PC-9 (cell line): ENCODE measurements at regions not wholly inside any gene's neighbourhood (a gene's known extent, or its start where the extent isn't known, plus 50 kb on each side); places are given as distances from the start of the nearest gene placed in this dataset.

ENCODE experiments used
- BruUV-seq: library from RNA; stranded (reverse); fragments of 400-500 nt; replicated peaks from 2 replicates; lab custom pipeline; 2021; lab: Mats Ljungman, UMichigan
- CTCF ChIA-PET: fragments of 300-600 bp; sonication (Branson Sonifier 250); formaldehyde crosslinking; loops from one replicate; lab custom pipeline; 2022; ENCODE audit warnings: antibody characterized with exemption; lab: Charles Lee
- POLR2A ChIA-PET: fragments of 300-600 bp; sonication (Branson Sonifier 250); formaldehyde crosslinking; loops from one replicate; lab custom pipeline; 2022; ENCODE audit warnings: antibody characterized with exemption; ENCODE audit not compliant: unreplicated experiment; lab: Charles Lee
- DNase-seq, 2 experiments: peaks; one replicate each; pipeline versions ENCODE4 v3.0.0 to v3.0.0-alpha.2; 2015 to 2022; ENCODE audit warnings: mixed read lengths in 1 of 2
- H2AFZ ChIP-seq: fragments of 200-600 bp; sonication (generic); 2 replicates; pipeline ENCODE4 v1.8.1; 2017; ENCODE audit warnings: antibody characterized with exemption
- H3F3A ChIP-seq: fragments of 200-600 bp; sonication (generic); 2 replicates; pipeline ENCODE4 v1.8.1; 2017; ENCODE audit warnings: antibody characterized with exemption, mild to moderate bottlenecking, low read depth; ENCODE audit not compliant: insufficient read depth
- H3K27ac ChIP-seq: fragments of 200-600 bp; sonication (generic); 2 replicates; pipeline ENCODE4 v1.6.1; 2016; ENCODE audit warnings: mixed run types
- H3K27me3 ChIP-seq: fragments of 200-600 bp; sonication (generic); 2 replicates; pipeline ENCODE4 v1.6.1; 2016; ENCODE audit warnings: low read depth, mixed run types; ENCODE audit not compliant: insufficient read depth
- H3K36me3 ChIP-seq: fragments of 200-600 bp; sonication (generic); 2 replicates; pipeline ENCODE4 v1.6.1; 2016; ENCODE audit warnings: low read depth, mixed run types
- H3K4me1 ChIP-seq: fragments of 200-600 bp; sonication (generic); replicated peaks from 2 replicates; pipeline ENCODE4 v1.6.1; 2016; ENCODE audit warnings: mixed run types; ENCODE audit not compliant: insufficient read depth
- H3K4me2 ChIP-seq: fragments of 200-600 bp; sonication (generic); 2 replicates; pipeline ENCODE4 v1.6.1; 2017; ENCODE audit warnings: mixed run types
- H3K4me3 ChIP-seq: fragments of 200-600 bp; sonication (generic); 2 replicates; pipeline ENCODE4 v1.6.1; 2016; ENCODE audit warnings: mixed run types
- H3K79me2 ChIP-seq: fragments of 200-600 bp; sonication (generic); 2 replicates; pipeline ENCODE4 v1.6.1; 2017; ENCODE audit warnings: low read depth, mixed run types
- H3K9me2 ChIP-seq: fragments of 200-600 bp; sonication (generic); 2 replicates; pipeline ENCODE4 v1.8.1; 2017; ENCODE audit warnings: mild to moderate bottlenecking; ENCODE audit not compliant: insufficient read depth
- H3K9me3 ChIP-seq: fragments of 200-600 bp; sonication (generic); 2 replicates; pipeline ENCODE4 v1.8.1; 2016; ENCODE audit warnings: low read depth; ENCODE audit not compliant: insufficient read depth
- H4K20me1 ChIP-seq: fragments of 200-600 bp; sonication (generic); 2 replicates; pipeline ENCODE4 v1.8.1; 2017; ENCODE audit not compliant: insufficient read depth
- CTCF ChIP-seq: fragments of 200-600 bp; sonication (generic); conservative IDR thresholded peaks from 2 replicates; pipeline ENCODE4 v1.6.1; 2017; ENCODE audit warnings: mixed run types, antibody characterized with exemption, mild to moderate bottlenecking, moderate library complexity
- EZH2 ChIP-seq: fragments of 200-600 bp; sonication (generic); IDR thresholded peaks from 2 replicates; pipeline ENCODE4 v1.8.0; 2017; ENCODE audit warnings: antibody characterized with exemption, low read depth
- intact Hi-C: fragments of 100-400 bp; cut with micrococcal nuclease; formaldehyde crosslinking; loops from one replicate; pipeline ENCODE4 v1.10.0; 2022; ENCODE audit not compliant: unreplicated experiment

- H3K27me3 ChIP-seq = no peaks in the 10 kb centered on the region
- H3K9me3 ChIP-seq = no peaks in the 10 kb centered on the region
- no peaks in the 10 kb centered on the region for H4K20me1 ChIP-seq
- no TSS peak for BruUV-seq
- no peaks in the 10 kb centered on the region for H3K36me3 ChIP-seq
- CTCF ChIA-PET = no interaction called here
- no peaks in the 10 kb centered on the region for H3F3A ChIP-seq
- TF ChIP-seq CTCF (no peak), EZH2 (no peak)
- H3K9me2 ChIP-seq = no peaks in the 10 kb centered on the region; the same call in 1 of the 2 replicates
- H3K79me2 ChIP-seq = no peaks in the 10 kb centered on the region
- POLR2A ChIA-PET = no interaction called here
- no peaks in the 10 kb centered on the region for H3K4me1 ChIP-seq
- intact Hi-C loops = no loop called here
- H3K27ac ChIP-seq = no peak overlapping the region
- no peak overlapping the region for H3K4me3 ChIP-seq
- H2AFZ ChIP-seq = no peak overlapping the region
- H3K4me2 ChIP-seq = no peak overlapping the region
- no peak for DNase-seq
Measured at GRCh38 chr6:144606083-144606482, 320.9 kb downstream of the UTRN start.

- Histone ChIP-seq H3K79me2 (no peaks in the 10 kb centered on the region), H3K4me2 (no peak overlapping the region), H4K20me1 (no peaks in the 10 kb centered on the region), H3K4me3 (no peak overlapping the region), H3K9me2 (no peaks in the 10 kb centered on the region; the same call in 1 of the 2 replicates), H3K36me3 (no peaks in the 10 kb centered on the region), H3F3A (no peaks in the 10 kb centered on the region), H3K9me3 (no peaks in the 10 kb centered on the region), H3K27me3 (no peaks in the 10 kb centered on the region), H3K4me1 (no peaks in the 10 kb centered on the region), H2AFZ (no peak overlapping the region), H3K27ac (no peak overlapping the region)
- CTCF ChIA-PET = no interaction called here
- no peak for DNase-seq
- no peak for TF ChIP-seq CTCF
- no peak for TF ChIP-seq EZH2
- intact Hi-C loops = no loop called here
- POLR2A ChIA-PET = no interaction called here
- BruUV-seq = no TSS peak
Measured at GRCh38 chr6:144607998-144608735, 323.0 kb downstream of the UTRN start.

- Histone ChIP-seq H3F3A (no peaks in the 10 kb centered on the region), H4K20me1 (no peaks in the 10 kb centered on the region), H3K9me3 (no peaks in the 10 kb centered on the region), H2AFZ (no peak overlapping the region), H3K4me1 (no peaks in the 10 kb centered on the region), H3K4me3 (no peak overlapping the region), H3K36me3 (no peaks in the 10 kb centered on the region), H3K9me2 (no peaks in the 10 kb centered on the region), H3K4me2 (no peak overlapping the region), H3K27me3 (no peaks in the 10 kb centered on the region), H3K79me2 (no peaks in the 10 kb centered on the region), H3K27ac (no peak overlapping the region)
- ChIA-PET CTCF (no interaction called here), POLR2A (no interaction called here)
- TF ChIP-seq EZH2 (no peak), CTCF (no peak)
- intact Hi-C loops = no loop called here
- DNase-seq = no peak
- BruUV-seq = no TSS peak
Measured at GRCh38 chr6:144612811-144613210, 327.7 kb downstream of the UTRN start.
